DOHH2 (cell line): ENCODE measurements at regions not wholly inside any gene's neighbourhood (a gene's known extent, or its start where the extent isn't known, plus 50 kb on each side); places are given as distances from the start of the nearest gene placed in this dataset.

Source experiments
- EZH2phosphoT487 ChIP-seq: fragments of 200-600 bp; sonication (generic); IDR thresholded peaks from 2 replicates; pipeline ENCODE4 v1.6.1; 2017; ENCODE audit warnings: borderline replicate concordance, mild to moderate bottlenecking, antibody characterized with exemption, low read length, moderate library complexity, mixed read lengths
- TF ChIP-seq, protein P1 (sequence below): fragments of 200-600 bp; sonication (generic); IDR thresholded peaks from one replicate; pipeline ENCODE4 v1.5.1; 2014; ENCODE audit warnings: antibody characterized with exemption, mild to moderate bottlenecking, low read depth, low read length; ENCODE audit not compliant: poor library complexity, severe bottlenecking

GRCh38 chr6:141335477-141336273, 797.0 kb upstream of the GJE1 start:
- TF ChIP-seq, protein P1, sequence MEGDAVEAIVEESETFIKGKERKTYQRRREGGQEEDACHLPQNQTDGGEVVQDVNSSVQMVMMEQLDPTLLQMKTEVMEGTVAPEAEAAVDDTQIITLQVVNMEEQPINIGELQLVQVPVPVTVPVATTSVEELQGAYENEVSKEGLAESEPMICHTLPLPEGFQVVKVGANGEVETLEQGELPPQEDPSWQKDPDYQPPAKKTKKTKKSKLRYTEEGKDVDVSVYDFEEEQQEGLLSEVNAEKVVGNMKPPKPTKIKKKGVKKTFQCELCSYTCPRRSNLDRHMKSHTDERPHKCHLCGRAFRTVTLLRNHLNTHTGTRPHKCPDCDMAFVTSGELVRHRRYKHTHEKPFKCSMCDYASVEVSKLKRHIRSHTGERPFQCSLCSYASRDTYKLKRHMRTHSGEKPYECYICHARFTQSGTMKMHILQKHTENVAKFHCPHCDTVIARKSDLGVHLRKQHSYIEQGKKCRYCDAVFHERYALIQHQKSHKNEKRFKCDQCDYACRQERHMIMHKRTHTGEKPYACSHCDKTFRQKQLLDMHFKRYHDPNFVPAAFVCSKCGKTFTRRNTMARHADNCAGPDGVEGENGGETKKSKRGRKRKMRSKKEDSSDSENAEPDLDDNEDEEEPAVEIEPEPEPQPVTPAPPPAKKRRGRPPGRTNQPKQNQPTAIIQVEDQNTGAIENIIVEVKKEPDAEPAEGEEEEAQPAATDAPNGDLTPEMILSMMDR: no peak
- no peak for TF ChIP-seq EZH2phosphoT487
